Right lung (tissue), 2 donors: ENCODE measurements at regions not wholly inside any gene's neighbourhood (a gene's known extent, or its start where the extent isn't known, plus 50 kb on each side); places are given as distances from the start of the nearest gene placed in this dataset.

Source experiments
- DNase-seq, 2 donors: peaks; one replicate each; pipeline ENCODE4 v3.0.0-alpha.2; 2013

- DNase-seq, result no peak
These were observed 71.3 kb upstream of the STT3B start for GRCh38 chr3:31461426-31461825.

- no peak for DNase-seq
These were observed 70.6 kb upstream of the STT3B start for GRCh38 chr3:31462050-31462569.

DNA sequence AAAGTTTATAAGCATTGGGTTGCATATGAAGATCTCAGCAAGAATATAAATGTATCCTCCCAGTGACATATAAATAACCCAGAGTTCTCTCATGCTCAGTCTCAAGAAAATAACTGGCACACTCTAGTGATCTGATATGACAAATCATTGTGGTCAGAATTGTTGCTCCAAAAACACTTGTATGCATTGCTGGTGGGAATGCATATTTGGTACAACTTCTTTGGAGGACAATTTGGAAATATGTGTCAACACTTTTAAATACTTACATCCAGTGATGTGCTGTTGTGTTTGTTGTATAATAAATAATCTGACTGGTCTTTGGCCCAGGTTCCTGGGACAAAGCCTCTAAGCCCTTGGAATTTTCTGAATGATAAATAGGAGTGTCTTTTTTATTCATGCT, 66.7 kb upstream of the STT3B start:
- no peak for DNase-seq

DNA sequence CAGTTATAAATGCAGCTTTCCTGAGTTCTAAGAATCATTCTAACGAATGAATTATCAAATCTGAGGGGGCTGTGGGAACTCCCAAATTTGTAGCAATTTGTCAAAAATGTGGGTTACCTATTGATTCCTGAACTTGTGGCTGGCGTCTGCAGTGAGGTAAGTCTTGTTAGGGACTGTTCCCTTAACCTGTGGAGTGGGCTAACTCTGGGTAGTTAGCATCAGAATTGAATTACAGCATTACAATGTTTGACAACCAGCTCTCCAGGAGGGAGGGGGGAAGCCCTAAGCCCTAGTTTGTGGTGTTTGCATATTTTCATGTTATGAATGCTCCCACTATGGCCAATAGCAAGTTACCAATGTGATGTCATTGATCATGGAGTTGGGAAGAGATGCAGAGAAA, 65.9 kb upstream of the STT3B start:
- DNase-seq, result no peak

DNA sequence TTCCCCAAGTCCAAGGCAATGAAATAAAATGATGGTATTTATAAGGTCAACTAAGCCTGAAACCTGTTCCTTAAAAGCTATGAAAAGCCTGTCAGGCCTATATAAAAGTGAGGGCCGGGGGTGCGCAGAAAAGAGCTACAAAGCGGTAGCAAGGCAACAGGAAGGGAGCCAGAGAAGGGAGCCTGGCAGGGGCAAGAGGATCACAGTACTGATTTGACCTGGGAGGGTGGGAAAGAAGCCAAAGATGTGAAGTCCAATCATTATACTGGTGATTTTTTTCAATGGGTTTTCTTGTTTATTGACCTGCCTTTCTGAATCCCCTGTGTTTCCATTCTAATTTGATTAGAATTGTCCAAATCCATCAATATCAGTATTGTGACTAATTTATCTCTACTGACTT, 64.3 kb upstream of the STT3B start:
- DNase-seq, result no peak

GRCh38 chr3:31469385-31469784, 63.3 kb upstream of the STT3B start:
- DNase-seq, result no peak

DNA sequence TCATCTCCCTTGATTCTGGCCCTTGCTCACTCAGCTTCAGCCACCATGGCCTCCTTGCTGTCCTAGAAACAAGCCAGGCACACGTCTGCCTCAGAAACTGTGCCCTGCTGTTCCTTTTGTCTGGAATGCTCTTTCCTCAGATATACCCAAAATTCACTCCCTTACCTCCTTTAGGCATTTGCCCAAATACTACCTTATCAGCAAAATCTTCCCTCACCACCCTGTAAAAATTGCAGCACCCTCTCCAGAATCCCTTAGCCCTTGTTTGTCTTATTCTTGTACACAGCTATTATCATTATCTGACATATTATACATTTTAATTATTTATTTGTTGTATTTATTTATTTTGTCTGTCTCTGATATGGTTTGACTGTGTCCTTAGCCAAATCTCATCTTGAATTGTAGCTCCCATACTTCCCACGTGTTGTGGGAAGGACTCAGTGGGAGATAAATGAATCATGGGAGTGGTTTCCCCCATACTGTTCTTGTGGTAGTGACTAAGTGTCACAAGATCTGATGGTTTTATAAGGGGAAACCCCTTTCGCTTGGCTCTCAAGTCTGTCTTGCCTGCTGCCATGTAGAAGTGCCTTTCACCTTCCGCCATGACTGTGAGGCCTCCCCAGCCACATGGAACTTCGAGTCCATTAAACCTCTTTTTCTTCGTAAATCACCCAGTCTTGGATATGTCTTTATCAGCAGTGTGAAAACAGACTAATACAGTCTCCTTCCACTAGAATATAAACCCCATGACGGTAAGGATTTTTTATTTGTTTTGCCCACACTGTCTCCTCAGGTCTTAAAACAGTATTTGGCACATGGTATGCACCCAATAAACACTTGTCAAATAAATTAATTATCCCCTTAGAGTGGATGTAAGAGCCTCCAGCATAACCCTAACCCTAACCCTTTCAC, 60.0 kb upstream of the STT3B start:
- no peak for DNase-seq

- DNase-seq, result no peak
These were observed 56.5 kb upstream of the STT3B start for GRCh38 chr3:31476209-31476608.

DNA sequence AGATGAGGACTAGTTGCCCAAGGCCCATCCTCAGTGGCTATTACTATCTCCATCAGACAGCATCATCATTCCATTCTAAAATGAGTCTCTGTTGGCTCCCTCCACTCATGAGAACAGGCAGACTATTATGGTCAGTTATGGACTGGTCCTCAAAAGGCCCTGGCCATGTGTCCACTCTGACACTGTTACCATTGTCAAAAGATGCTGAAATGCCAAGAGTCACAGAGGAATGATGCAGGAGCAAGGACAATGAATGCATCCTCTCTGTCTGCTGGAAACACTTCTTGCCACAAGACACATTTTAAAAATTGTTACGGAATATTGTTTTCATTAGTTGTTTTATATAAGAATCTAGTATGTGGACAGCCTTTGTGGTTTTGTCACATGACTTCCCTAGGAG, 53.3 kb upstream of the STT3B start:
- no peak for DNase-seq

- no peak for DNase-seq
These were observed 51.0 kb upstream of the STT3B start for GRCh38 chr3:31481697-31482096.

GRCh38 chr3:31482493-31483200, 50.1 kb upstream of the STT3B start:
- no peak for DNase-seq
